Lower leg skin (tissue), 4 donors: ENCODE measurements at regions not wholly inside any gene's neighbourhood (a gene's known extent, or its start where the extent isn't known, plus 50 kb on each side); places are given as distances from the start of the nearest gene placed in this dataset.

Experiments used
- DNase-seq, 2 donors: peaks; one replicate each; pipeline ENCODE4 v3.0.0-alpha.2; 2019; ENCODE audit warnings: low spot score in 2 of 2
- H3K4me3 ChIP-seq: fragments of 200-600 bp; sonication (generic); 2 replicates; pipeline ENCODE4 v1.5.1; 2017; ENCODE audit warnings: mild to moderate bottlenecking, low read depth; ENCODE audit not compliant: poor library complexity, severe bottlenecking
- POLR2A ChIP-seq, 2 donors: fragments of 450-650 bp; IDR thresholded peaks; one replicate each; pipeline ENCODE4 v1.6.1; 2016 to 2017; ENCODE audit warnings: antibody characterized with exemption in 2 of 2, mild to moderate bottlenecking in 1 of 2, moderate library complexity in 1 of 2
- WGBS, 2 donors: methylation state at CpG; one replicate each; pipeline ENCODE4 v1.1.5; 2018; 5-methylcytosine and 5-hydroxymethylcytosine counted together
- intact Hi-C: fragments of 100-400 bp; cut with DNase I; formaldehyde crosslinking; loops from one replicate; pipeline ENCODE4 v1.15.0; 2023; ENCODE audit warnings: low total_unique reads
- TF ChIP-seq, protein P1 (sequence below), 3 donors: fragments of 450-650 bp; IDR thresholded peaks; one replicate each; pipeline ENCODE4 v1.5.1; 2016; ENCODE audit warnings: antibody characterized with exemption in 3 of 3, mild to moderate bottlenecking in 3 of 3, moderate library complexity in 2 of 3

- intact Hi-C loops: no loop called here
- WGBS, 2 donors: 84 to 87% methylated on average over 8 to 10 of the region's 10 CpGs
Measured at GRCh38 chr2:216920937-216921456, 61.1 kb upstream of the TNP1 start.

DNA sequence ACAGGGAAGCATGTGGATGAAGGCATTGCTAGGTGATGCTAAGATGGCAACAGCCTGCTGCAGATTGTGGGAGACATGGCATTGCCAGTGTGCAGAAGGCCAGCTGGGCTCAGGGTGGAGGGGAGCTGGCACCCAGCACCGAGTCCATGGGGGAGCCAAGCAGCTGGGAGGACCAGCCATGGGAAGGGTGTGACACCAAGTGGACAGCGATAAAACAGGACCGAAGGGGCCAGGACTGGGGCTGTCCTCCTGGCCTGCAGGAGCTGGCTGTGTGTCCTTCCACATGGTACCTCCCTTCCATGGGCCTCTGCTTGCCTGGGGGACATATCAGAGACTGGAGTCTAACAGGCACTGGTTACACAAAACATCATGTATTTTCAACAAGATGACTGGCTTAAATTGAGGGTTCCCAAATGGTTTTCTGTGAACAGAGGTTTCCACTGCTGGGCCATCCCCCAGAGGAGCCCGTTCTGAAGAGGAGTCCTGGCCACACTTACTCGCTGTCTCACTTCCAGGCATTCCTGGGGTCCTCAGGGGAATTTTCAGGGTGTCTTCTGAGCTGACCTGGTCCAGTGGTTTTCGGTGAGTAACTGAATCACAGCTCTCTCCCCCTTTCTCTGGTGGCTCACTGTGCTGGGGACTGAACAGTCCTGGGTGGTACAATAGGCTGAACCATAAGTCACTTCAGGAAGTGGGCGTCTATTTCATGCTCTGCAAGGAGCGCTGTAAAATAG is 60.4 kb upstream of the TNP1 start:
- TF ChIP-seq, protein P1, sequence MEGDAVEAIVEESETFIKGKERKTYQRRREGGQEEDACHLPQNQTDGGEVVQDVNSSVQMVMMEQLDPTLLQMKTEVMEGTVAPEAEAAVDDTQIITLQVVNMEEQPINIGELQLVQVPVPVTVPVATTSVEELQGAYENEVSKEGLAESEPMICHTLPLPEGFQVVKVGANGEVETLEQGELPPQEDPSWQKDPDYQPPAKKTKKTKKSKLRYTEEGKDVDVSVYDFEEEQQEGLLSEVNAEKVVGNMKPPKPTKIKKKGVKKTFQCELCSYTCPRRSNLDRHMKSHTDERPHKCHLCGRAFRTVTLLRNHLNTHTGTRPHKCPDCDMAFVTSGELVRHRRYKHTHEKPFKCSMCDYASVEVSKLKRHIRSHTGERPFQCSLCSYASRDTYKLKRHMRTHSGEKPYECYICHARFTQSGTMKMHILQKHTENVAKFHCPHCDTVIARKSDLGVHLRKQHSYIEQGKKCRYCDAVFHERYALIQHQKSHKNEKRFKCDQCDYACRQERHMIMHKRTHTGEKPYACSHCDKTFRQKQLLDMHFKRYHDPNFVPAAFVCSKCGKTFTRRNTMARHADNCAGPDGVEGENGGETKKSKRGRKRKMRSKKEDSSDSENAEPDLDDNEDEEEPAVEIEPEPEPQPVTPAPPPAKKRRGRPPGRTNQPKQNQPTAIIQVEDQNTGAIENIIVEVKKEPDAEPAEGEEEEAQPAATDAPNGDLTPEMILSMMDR (IDR thresholded peaks at IDR 0.05): no peak
- no peak for TF ChIP-seq POLR2A (IDR thresholded peaks at IDR 0.05)
- 84 to 85% methylated on average over 7 to 8 of the region's 8 CpGs for WGBS, 2 donors
- no peak for DNase-seq
- intact Hi-C loops: no loop called here
- no peak overlapping the region for H3K4me3 ChIP-seq

More at GRCh38 chr2:216920937-216921456, 61.1 kb upstream of the TNP1 start:
- no peak for DNase-seq
- H3K4me3 ChIP-seq: no peak overlapping the region
- TF ChIP-seq, protein P1 (IDR thresholded peaks at IDR 0.05): no peak
- TF ChIP-seq POLR2A (IDR thresholded peaks at IDR 0.05): no peak

- intact Hi-C loops: no loop called here
- no peak for TF ChIP-seq POLR2A (IDR thresholded peaks at IDR 0.05)
- TF ChIP-seq, protein P1 (IDR thresholded peaks at IDR 0.05): no peak
- WGBS, 2 donors: 39 to 45% methylated on average over 6 of the region's 6 CpGs
- no peak overlapping the region for H3K4me3 ChIP-seq
- peak; percentile 58 to 88 for DNase-seq
Measured at GRCh38 chr2:216918088-216918680, 58.3 kb upstream of the TNP1 start.

GRCh38 chr2:216916956-216917650 is 57.2 kb upstream of the TNP1 start:
- H3K4me3 ChIP-seq: no peak overlapping the region
- DNase-seq: no peak
- intact Hi-C loops: no loop called here
- TF ChIP-seq POLR2A (IDR thresholded peaks at IDR 0.05): no peak
- WGBS, 2 donors: 89 to 94% methylated on average over 3 of the region's 3 CpGs

DNA sequence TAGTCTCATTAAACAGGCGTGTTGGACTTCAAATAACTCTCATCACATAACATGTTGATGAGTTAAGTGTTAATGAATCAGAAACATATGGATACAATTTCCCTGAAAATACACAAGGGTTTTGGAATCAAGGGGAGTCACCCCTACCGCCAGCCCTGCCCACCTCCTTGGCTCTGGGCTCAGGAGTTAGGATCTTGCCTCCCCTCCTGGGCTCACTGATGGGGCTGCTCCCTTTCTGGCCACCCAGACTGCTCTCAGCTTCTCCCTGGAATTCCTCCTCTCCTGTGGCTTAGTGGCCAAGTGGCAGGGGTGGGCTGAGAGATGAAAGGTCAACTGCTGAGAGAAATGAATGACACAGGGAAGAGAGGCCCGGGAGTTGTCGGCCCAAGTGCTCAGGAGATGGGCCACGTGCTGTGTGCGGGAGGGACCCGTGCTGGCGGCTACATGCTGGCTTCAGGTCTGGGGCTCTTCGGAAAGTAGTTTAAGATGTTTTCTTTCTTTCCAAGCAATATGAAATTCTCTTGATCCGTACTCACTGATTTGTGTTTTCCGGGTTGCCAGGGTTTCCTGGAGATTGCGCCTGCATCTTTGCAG is 55.8 kb upstream of the TNP1 start:
- intact Hi-C loops: no loop called here
- DNase-seq: no peak
- WGBS, 2 donors: 81 to 82% methylated on average over 11 to 12 of the region's 12 CpGs
- no peak overlapping the region for H3K4me3 ChIP-seq
- TF ChIP-seq POLR2A (IDR thresholded peaks at IDR 0.05): no peak
- TF ChIP-seq, protein P1 (IDR thresholded peaks at IDR 0.05): no peak

DNA sequence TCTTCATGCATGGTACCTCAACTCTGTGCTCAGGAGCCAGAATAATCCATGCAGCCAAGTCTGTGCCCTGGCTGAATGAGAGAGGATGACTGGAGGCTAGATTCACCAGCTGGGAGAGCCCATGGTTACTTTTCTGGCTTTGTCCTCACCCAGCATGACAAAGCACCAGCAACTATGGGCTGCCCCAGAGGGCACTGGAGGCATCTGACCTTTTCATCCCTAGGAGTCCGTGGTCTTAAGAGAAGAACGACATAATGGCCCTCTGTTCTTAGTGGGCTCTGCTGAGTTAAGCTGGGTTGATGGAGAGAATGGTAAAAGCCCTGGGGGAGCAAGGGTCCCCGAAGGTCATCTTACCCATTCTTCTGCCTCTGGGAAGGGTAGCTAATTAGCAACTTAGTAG is 54.6 kb upstream of the TNP1 start:
- TF ChIP-seq POLR2A (IDR thresholded peaks at IDR 0.05): no peak
- TF ChIP-seq, protein P1 (IDR thresholded peaks at IDR 0.05): no peak
- no peak overlapping the region for H3K4me3 ChIP-seq
- no peak for DNase-seq
- intact Hi-C loops: no loop called here
- 89 to 90% methylated on average over 3 of the region's 3 CpGs for WGBS, 2 donors
